Cerebellar cortex (tissue), 1 donor: ENCODE measurements at regions not wholly inside any gene's neighbourhood (a gene's known extent, or its start where the extent isn't known, plus 50 kb on each side); places are given as distances from the start of the nearest gene placed in this dataset.
"Not testable (repeated sequence)": the region's sequence is repeated elsewhere in the genome, so short reads cannot be mapped to it uniquely, and the experiment has no call there.

Source experiments
- DNase-seq: peaks from one replicate; pipeline ENCODE4 v3.0.0-alpha.2; 2015; ENCODE audit warnings: low spot score

DNA sequence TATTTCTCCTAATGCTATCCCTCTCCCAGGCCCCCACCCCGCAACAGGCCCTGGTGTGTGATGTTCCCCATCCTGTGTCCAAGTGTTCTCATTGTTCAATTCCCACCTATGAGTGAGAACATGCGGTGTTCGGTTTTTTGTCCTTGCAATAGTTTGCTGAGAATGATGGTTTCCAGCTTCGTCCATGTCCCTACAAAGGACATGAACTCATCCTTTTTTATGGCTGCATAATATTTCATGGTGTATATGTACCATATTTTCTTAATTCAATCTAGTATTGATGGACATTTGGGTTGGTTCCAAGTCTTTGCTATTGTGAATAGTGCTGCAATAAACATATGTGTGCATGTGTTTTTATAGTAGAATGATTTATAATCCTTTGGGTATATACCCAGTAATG, 1270.3 kb downstream of the UQCRFS1 start:
- not testable (repeated sequence) for DNase-seq

DNA sequence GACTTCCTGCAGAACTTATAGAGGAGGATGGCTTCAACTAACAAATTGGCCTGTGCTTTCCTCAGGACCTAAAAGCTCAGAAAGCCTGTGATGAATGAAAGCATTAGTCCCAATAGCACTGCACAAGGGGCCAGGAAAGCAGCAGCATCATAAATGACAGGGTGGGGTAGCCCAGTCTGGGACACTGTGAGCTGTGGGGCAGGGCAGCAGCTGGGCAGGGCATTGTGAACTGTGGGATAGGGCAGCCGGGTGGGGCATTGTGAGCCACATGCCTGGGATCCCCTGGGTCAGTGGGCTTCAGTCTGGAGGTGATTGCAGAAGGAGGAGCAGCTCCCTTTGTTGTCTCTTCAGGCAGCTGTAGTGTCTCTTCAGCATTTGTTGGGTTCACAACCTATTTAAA, 1276.8 kb downstream of the UQCRFS1 start:
- no peak for DNase-seq

DNA sequence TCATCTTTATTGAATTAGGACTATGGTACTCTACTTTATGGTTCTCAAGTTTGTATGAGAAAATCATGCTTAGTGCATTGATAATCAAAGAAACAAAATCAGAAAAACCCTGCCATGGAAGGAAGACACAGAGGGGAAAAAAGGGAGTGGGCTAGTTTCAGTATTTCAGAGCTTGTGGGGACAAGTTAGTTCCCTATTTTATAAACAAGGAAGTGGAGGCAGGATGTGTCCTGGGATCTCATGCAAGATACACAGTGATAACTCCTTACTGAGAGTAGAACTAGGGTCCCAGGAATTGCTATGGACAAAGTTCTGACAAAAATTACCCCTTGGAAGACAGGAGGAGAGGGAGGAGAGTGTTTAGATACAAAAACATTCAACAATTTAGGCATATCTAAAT, 1277.3 kb downstream of the UQCRFS1 start:
- no peak for DNase-seq

DNA sequence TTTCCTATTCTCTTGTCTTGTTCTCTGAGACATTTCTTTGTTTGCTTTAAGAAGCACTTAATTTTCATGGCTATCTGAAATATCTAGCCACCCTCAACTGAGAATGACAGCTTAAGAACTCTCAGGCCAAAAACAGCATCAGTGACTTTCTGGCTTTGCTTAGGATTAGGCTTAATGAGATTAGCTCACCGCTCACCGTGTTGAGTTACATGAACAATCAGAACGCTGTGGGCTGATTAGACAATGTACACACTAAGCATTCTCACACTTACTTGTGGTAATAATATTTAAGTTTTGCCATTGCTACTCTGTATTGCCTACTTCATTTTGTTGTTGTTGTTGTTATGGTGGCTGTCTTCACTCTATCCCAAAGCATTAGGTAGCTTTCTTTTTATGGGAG, 1283.6 kb downstream of the UQCRFS1 start:
- no peak for DNase-seq

DNA sequence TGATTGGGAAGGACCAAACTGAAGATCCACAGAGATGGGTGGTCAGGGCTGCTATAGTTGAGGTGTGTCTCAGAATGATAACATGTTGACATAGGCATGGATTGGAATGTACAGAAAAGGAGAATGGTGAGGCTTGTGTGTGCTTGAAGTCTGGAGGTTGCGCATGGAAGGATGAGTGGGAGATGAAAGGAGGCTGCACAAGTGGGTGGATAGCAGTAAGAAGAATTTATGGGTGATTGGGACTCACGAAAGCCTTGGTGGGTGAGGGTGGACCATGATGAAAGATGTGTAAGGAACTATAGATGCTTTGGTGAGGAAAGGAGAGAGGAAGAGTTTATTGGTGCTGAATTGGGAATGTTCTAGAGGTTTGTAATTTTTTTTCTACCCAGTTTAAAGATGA, 1287.7 kb downstream of the UQCRFS1 start:
- no peak for DNase-seq

DNA sequence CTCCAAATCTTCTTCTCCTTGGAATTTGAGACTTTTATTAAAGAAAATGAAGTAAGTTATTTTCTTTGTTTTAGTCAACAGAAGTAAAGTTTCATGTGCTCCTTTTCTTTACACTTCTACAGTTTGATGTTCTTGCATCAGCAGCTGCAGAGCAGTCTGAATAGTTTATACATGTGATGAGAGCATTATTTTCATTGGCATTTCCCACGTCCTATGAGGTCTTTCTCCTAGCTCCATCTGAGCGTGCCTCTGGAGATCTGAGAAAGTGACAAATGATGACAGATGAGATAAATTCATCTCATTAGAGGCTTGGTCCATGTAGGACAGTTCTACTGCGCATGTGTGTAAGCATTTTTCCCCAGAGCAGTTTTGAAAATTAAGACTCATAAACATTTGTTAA, 1290.0 kb downstream of the UQCRFS1 start:
- no peak for DNase-seq

DNA sequence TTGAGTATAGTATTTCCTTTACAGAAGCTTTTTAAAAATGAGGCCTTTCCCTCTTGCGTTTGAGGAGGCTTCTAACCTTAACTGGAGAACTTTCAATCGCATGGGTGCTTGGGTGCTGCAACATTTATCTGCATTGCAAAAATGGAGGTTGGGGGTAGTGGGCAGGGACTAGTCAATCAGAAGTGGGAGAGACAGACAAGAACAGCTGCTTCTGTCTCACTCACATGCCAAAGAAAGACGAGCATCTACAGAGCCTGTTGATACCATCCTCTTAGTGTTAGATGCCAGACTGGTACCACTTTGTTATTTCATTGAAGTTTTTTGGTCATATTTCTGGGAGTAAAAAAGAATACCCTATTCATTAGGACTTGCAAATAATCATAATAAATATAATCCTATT, 1292.2 kb downstream of the UQCRFS1 start:
- DNase-seq = no peak

DNA sequence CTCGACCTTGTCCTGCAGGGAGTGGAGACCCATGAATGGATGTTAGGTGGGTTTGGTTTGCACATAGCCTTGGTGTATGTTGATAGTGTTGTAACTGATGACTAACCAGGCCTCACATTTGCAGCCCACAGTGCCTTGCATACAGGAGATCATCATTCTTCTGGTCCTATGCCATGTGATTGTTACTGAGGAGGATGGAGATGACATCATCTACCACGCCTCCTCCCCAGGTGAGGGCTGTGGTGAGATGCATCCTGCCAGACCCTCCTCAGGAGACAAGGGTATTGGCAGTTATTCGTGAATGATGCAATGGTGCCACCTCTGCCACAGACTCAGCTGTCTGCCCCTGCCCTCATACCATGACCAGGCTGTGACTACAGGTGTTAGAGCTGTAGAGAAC, 1294.1 kb downstream of the UQCRFS1 start:
- no peak for DNase-seq

DNA sequence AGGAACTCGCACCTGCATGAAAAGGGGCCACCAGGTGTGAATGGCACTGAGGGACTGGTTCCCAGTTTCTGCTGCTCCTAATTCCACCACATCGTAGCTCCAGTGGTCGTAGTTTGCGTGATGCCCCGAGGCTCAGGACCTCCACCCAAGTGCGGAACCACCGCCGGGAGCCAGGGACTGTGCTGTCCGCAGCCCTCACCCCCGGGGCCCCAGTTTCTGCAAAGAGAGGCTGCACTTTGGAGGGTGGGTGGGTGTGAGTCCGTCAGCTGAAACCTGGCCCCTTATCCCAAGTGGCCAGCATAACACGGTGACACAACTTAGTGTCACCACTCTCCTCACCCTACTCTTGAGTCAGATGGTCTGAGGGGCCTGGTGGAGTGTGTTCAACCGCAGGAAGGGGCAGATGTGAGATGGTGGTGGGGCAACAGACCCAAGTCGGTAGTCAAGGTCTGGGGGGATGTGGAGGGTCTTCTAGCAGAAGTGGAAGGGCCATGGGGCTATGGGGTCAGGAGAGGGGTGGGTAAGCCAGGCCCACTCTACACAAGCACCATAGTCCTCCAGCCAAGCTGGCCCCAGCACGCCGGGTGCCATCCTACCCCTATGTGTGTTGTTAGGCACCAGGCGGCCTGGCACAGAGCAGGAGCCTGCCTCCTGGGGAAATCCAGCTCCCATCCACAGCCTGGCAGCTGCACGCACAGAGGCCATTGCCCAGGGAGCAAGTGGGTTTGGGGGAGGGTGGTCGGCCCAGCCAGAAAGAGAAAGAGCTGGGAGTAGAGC, 1301.6 kb downstream of the UQCRFS1 start:
- DNase-seq = no peak

DNA sequence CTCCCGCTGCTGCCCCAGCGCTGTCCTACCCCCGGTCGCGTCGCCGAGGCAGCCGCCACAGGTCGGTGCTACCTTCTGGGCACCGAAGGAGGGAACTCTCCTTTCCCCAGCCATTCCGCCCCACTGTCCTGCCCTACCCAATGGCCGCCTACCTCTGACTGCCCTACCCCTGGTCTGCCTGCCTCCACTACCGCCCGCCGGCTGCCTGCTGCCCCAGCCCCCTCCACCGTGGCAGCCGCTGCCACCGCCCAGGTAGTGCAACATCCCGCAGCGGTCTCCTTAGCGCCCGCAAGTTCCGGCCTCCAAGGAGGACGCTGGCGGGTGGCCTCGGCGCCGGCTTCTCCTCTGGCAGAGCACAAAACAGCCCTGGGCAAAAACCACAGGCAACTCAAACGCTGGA, 1303.1 kb downstream of the UQCRFS1 start:
- DNase-seq = no peak

DNA sequence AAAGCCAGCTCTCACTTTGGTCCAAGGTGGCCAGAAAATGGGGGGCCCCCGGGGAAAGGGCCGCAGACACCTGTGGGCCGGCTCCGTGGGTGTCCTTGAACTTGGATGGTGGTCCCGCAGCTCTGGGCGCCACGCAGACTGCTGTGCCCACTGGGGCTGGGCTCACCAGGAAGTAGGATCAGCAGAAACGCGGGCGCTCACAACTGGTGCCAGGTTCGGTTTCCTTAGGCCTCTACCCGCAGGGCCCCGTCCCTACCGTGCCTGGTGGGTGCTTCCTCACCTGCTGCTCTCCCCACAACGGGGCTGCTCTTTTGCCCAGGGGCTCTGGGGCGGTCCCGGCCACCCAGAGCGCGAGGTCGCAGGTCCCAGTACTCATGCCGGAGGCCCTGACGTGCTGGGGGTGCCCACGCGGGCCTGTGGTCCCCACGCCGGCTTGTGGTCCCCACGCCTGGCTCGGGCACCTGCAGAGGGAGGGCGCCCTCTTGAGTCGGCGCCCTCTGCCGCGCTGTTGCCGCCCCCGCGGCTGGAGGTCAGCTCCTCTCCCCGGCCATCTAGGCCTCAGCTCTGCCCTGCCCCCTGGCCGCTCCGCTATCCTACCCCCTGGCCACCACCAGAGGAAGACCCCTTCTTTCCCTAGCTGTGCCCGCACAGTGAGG, 1303.6 kb downstream of the UQCRFS1 start:
- no peak for DNase-seq

DNA sequence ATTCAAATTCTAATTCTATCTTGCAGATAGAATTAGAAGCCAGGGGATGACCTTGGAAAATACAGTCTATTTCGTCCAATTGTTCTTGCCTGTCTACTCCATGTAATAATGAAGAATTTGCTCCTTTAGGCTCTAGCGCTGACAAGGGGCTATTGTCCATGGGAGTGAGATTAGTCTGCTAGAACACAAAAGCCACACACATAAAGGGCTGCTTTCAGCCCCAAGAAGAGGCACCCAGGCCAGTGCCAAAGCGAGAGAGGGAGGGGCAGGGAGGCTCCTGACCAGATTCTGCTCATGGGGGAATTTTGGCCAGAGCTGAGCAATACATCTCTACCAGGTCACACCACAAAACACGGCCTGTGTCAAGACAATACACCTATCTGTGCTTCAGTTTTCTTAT, 1306.9 kb downstream of the UQCRFS1 start:
- no peak for DNase-seq

DNA sequence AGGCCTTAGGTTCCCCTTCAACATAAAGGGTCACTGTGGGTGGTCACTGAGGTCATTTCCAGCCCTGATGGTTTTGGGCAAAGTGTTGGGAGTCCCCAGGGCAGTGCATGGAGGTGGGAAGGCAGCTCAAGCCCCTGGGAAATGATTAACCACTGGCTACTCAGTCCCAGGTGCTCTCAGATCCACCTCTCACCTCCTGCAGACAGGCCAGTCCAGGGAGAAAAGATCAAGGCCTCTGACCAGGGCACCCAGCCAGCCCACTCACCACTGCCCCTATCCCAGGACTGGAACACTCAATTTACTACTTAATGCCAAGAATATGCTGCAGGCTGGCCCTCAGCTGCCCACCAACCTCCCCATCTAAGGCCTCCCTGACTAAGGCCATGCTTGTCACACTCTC, 1307.9 kb downstream of the UQCRFS1 start:
- no peak for DNase-seq

DNA sequence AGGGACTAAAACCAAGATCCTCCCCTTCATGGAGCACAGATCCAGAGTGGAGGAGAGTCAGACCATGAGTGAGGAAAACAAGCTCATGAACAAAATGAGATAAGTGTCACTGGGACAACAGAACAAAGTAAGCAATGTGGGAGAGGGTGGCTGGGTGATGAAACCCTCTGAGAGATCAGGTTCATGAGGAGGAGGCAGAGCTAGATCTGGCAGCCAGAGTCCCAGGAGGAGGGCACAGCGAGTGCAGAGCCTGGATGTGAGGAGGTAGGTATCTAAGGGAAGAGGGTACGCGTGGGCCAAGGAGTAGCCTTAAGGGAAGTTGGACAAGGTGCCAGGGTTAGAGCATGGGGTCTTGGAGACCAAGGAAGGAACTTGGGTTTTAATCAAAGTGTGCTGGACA, 1311.9 kb downstream of the UQCRFS1 start:
- DNase-seq = no peak

DNA sequence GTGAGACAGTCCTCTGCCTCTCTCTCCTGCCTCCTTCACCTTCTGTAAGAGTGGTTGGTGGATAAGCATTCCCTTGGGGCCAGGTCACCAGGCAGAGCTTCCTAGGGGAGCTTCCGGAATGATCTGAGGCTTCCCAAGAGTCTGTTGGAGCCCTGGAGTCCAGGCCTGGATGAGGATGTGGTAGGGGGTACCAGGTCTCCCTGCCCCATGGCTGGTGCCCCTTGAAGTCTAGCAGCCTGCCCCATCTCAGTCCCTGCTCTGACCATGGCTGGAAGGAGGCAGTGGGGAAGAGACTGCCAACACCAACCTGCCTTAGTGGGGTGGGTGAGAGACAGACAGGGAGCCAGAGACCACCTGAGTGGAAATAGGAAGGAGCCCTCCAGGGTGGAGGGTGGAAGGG, 1316.9 kb downstream of the UQCRFS1 start:
- DNase-seq = no peak

DNA sequence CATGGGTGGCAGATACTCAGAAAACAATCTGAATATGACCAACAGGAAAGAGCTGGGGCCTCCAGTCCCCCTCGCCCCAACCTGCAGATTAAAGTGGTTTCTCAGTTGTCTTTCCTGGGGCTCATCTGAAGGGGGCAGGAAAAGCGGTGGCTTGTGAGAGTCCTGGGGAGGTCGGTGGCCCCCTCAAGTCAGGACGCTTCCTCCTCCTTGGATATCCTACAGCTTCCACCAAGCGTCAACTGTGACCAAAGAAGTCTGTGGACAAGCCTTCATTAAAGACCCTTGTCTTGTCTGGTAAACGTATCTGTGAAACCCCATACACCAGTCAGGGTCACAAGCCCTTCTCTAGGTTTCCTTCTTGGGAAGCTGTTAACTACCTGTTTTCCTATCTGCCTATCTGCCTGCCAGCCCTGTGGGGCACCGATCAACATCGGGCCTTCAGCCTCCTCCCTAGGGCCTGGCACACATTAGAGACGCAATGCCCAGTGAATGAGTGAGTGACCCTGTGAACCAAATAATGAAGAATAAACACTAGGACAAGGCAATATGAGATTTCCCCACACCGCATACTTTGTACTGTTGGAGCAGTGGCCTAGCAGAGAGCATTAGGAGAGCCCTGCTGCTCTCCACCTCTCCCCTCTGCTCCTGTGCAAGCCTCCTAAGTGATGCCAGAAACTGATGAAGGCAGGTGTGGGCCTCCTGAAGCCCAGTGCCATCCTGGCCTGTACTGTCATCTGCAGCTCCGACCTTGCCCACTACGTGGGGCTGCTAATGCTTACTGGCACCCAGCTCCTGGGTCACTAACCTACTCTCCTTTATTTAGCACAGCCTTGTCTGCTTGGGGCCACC, 1317.8 kb downstream of the UQCRFS1 start:
- DNase-seq = no peak

DNA sequence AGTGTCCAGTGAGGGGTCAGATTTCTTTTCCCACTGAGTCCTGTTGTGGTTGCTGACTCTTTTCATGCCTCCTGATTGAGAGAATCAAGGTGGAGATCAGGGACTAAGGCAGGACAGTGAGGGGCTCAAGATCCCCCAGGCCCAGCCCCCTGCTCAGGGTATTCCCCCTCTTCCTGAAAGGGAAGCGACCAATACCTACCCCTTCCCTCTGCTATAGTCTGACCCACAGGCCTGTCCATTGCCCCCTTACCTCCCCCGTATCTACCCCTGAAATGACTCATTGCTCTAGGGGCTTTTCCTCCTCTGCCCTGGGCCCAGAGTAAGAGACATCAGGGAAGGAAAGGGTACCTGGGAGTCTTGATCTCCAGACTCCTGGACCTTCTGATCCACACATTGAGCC, 1320.5 kb downstream of the UQCRFS1 start:
- no peak for DNase-seq

DNA sequence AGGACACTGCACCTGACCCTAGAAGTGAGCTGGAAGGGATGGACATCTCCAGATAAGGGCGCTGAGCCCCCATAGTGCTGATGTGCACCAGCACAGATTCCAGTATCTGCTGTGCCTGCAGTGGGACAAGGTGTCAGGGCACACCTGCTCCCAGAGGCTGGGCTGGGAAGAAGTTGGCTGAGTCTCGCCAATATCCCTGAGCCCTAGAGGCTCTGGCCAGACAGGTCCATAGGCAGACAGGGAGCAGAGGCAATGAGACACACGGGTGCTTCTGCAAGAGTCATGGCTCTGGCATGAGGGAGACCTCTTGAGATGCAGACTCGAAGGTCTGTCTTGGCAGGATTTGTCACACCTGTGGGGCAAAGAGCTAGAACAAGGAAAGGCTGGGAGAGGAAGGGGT, 1321.5 kb downstream of the UQCRFS1 start:
- no peak for DNase-seq

DNA sequence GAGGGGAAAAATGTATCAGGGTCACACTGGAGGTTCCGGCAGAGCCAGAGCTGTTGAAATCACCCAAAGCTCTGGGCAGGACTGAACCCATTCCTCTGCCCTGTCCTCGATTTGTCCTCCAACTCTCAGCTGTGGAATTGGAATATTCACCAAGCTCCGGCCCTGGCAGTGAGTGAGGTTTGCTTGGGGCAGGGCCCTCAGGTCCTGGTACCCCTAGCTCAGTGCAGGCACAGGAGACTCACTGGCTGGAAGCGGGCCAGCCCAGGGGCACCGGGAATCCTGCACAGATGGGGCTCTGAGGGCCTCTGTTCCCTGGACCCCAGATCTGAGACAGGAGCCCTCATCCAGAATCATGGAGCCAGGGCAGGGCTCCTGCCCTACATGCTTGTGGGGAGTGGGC, 1322.3 kb downstream of the UQCRFS1 start:
- no peak for DNase-seq

DNA sequence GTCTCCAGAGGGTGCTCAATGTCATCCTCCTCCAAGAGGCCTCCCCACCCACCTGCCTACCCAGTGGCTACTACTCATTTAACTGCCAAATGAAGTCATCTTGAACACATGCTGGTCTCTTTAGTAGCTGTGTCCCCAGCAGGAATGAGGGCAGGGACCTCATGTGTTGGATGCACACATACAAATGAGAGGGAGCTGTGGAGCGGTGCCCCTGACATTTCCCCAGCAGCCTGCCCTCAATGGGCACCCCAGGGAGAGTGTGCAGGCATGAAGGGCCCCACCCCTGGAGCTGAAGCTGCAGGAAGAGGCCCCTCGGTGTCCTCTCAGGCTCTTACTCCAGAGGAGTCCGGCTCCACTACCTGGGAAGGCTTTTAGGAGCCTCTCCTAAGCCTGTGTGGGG, 1322.7 kb downstream of the UQCRFS1 start:
- no peak for DNase-seq

DNA sequence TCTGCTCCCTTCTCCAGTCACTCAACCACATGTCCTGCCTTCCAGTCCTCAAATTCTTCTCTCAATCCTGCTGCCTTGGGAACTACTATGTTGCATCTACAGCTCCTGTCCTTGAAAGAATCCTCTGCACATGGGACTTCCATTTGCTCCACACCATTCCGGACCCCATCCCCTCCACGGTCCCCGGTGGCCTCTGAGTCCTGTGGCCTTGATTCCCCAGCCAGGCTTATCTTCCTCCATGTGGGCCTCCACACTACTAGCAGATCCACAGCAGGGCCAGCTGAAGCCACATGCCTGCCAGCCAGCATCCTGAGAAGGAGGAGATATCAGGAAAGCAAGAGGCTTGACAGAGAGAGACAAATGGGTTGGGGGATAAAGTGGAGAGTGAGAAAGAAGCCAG, 1323.8 kb downstream of the UQCRFS1 start:
- no peak for DNase-seq

DNA sequence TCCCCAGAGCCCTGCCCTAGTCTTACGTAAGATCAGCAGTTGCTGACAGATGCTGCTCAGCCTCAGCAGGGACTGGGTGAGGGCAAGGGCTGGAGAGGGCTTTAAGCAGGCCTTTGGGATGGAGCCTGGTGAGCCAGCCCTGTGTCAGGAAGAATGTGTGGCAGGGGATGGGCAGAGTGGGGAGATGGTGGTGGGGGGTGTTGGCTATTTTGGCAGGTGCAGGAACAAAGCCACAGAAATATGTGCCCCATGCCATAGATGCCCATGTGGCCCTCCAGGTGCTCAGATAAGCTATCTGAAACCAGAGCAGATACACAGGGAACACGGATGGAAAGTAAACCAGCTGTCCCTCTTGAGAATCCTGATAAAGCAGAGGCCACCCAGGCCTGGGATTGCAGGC, 1325.0 kb downstream of the UQCRFS1 start:
- DNase-seq = no peak

DNA sequence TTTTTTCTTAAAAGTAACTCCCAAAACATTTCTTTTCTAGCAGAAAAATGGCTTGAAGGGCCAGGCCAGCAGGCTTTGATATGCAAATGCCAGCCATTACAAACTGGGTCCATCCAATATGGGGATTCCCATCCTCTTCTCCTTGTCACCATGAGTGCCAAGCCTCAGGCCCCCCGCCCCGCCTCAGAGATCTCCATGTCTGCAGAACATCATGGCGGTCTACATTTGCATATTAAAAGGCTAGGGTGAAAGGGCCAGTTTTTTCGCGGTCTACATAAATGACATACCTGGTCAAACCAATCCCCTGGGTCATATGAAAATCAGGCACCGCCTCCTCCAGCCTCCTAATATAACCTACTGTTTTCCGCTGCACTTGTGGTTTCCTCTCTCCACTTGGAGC, 1327.6 kb downstream of the UQCRFS1 start:
- DNase-seq = no peak
